ENCODE measurements at regions not wholly inside any gene's neighbourhood (a gene's known extent, or its start where the extent isn't known, plus 50 kb on each side); places are given as distances from the start of the nearest gene placed in this dataset.

- no peak for DNase-seq
Observed at GRCh38 chr13:73608157-73608516, 526.1 kb downstream of the KLF12 start.

- DNase-seq = no peak
Observed at GRCh38 chr13:73607489-73608156, 526.6 kb downstream of the KLF12 start.

GRCh38 chr13:73603646-73604045 is 530.6 kb downstream of the KLF12 start:
- DNase-seq = no peak

- no peak for DNase-seq
Observed at GRCh38 chr13:73602295-73602694, 531.9 kb downstream of the KLF12 start.

- no peak for DNase-seq
Observed at GRCh38 chr13:73601708-73602107, 532.5 kb downstream of the KLF12 start.

GRCh38 chr13:73599232-73600128 is 534.7 kb downstream of the KLF12 start:
- DNase-seq = no peak

- DNase-seq = no peak
Observed at GRCh38 chr13:73598020-73598712, 536.0 kb downstream of the KLF12 start.

GRCh38 chr13:73596382-73596781 is 537.6 kb downstream of the KLF5 start:
- no peak for DNase-seq

GRCh38 chr13:73593199-73593765 is 534.5 kb downstream of the KLF5 start:
- DNase-seq = no peak

GRCh38 chr13:73591861-73592260 is 533.1 kb downstream of the KLF5 start:
- no peak for DNase-seq

GRCh38 chr13:73590795-73591194 is 532.0 kb downstream of the KLF5 start:
- DNase-seq = no peak

GRCh38 chr13:73585236-73585635 is 526.4 kb downstream of the KLF5 start:
- no peak for DNase-seq

- DNase-seq = no peak
Observed at GRCh38 chr13:73583331-73583730, 524.5 kb downstream of the KLF5 start.

GRCh38 chr13:73580513-73581267 is 521.9 kb downstream of the KLF5 start:
- DNase-seq = no peak

GRCh38 chr13:73579574-73580274 is 520.9 kb downstream of the KLF5 start:
- DNase-seq = no peak

GRCh38 chr13:73578251-73578875 is 519.6 kb downstream of the KLF5 start:
- no peak for DNase-seq

- DNase-seq = no peak
Observed at GRCh38 chr13:73576291-73576690, 517.5 kb downstream of the KLF5 start.

- DNase-seq = no peak
Observed at GRCh38 chr13:73572824-73573223, 514.0 kb downstream of the KLF5 start.

- DNase-seq = no peak
Observed at GRCh38 chr13:73571376-73571775, 512.6 kb downstream of the KLF5 start.

- no peak for DNase-seq
Observed at GRCh38 chr13:73556902-73557301, 498.1 kb downstream of the KLF5 start.

- DNase-seq = no peak
Observed at GRCh38 chr13:73556128-73556527, 497.3 kb downstream of the KLF5 start.
